Endothelial cell (in vitro differentiated cells): ENCODE measurements at regions not wholly inside any gene's neighbourhood (a gene's known extent, or its start where the extent isn't known, plus 50 kb on each side); places are given as distances from the start of the nearest gene placed in this dataset.
"Not testable (repeated sequence)": the region's sequence is repeated elsewhere in the genome, so short reads cannot be mapped to it uniquely, and the experiment has no call there.

Experiments used
- DNase-seq: peaks from one replicate; pipeline ENCODE4 v3.0.0; 2021; ENCODE audit warnings: low spot score
- H3K27ac Mint-ChIP-seq: one replicate; pipeline ENCODE4 v1.8.0; 2021; ENCODE audit warnings: mixed read lengths, inconsistent platforms; ENCODE audit not compliant: unreplicated experiment
- H3K27me3 Mint-ChIP-seq: one replicate; pipeline ENCODE4 v1.8.0; 2021; ENCODE audit warnings: mild to moderate bottlenecking, moderate library complexity, mixed read lengths, inconsistent platforms; ENCODE audit not compliant: unreplicated experiment
- H3K36me3 Mint-ChIP-seq: one replicate; pipeline ENCODE4 v1.8.0; 2021; ENCODE audit warnings: mild to moderate bottlenecking, low read depth, mixed read lengths, inconsistent platforms; ENCODE audit not compliant: unreplicated experiment
- H3K4me1 Mint-ChIP-seq: one replicate; pipeline ENCODE4 v1.8.0; 2021; ENCODE audit warnings: mild to moderate bottlenecking, mixed read lengths, inconsistent platforms; ENCODE audit not compliant: unreplicated experiment
- H3K4me3 Mint-ChIP-seq: one replicate; pipeline ENCODE4 v1.8.0; 2021; ENCODE audit warnings: mild to moderate bottlenecking, mixed read lengths, inconsistent platforms; ENCODE audit not compliant: unreplicated experiment
- H3K9me3 Mint-ChIP-seq: one replicate; pipeline ENCODE4 v1.8.0; 2021; ENCODE audit warnings: mixed read lengths, inconsistent platforms; ENCODE audit not compliant: unreplicated experiment
- TF ChIP-seq, protein P1 (sequence below): fragments of 200-600 bp; sonication (generic); IDR thresholded peaks from one replicate; pipeline ENCODE4 v1.5.0; 2021; ENCODE audit warnings: antibody characterized with exemption; ENCODE audit not compliant: unreplicated experiment

GRCh38 chr2:113357071-113357470 lies 78.3 kb upstream of the PAX8 start:
- no peak for DNase-seq
- Mint-ChIP-seq H3K36me3 (peaks cover 20% of the 10 kb centered on the region), H3K27me3 (peaks cover 3% of the 10 kb centered on the region), H3K9me3 (no peaks in the 10 kb centered on the region), H3K27ac (no peak overlapping the region), H3K4me3 (no peak overlapping the region), H3K4me1 (peaks cover 28% of the 10 kb centered on the region)
- TF ChIP-seq, protein P1, sequence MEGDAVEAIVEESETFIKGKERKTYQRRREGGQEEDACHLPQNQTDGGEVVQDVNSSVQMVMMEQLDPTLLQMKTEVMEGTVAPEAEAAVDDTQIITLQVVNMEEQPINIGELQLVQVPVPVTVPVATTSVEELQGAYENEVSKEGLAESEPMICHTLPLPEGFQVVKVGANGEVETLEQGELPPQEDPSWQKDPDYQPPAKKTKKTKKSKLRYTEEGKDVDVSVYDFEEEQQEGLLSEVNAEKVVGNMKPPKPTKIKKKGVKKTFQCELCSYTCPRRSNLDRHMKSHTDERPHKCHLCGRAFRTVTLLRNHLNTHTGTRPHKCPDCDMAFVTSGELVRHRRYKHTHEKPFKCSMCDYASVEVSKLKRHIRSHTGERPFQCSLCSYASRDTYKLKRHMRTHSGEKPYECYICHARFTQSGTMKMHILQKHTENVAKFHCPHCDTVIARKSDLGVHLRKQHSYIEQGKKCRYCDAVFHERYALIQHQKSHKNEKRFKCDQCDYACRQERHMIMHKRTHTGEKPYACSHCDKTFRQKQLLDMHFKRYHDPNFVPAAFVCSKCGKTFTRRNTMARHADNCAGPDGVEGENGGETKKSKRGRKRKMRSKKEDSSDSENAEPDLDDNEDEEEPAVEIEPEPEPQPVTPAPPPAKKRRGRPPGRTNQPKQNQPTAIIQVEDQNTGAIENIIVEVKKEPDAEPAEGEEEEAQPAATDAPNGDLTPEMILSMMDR = no peak

- DNase-seq, H3K27ac Mint-ChIP-seq, H3K9me3 Mint-ChIP-seq, H3K27me3 Mint-ChIP-seq, H3K4me3 Mint-ChIP-seq: not testable (repeated sequence)
- Mint-ChIP-seq H3K4me1 (peaks cover 34% of the 10 kb centered on the region), H3K36me3 (peaks cover 24% of the 10 kb centered on the region)
These were observed 77.6 kb upstream of the PAX8 start for GRCh38 chr2:113356284-113356683.

- not testable (repeated sequence) for H3K27me3 Mint-ChIP-seq, H3K9me3 Mint-ChIP-seq, H3K4me3 Mint-ChIP-seq, DNase-seq
- Mint-ChIP-seq H3K4me1 (peaks cover 36% of the 10 kb centered on the region), H3K36me3 (peaks cover 24% of the 10 kb centered on the region), H3K27ac (peak overlapping the region; percentile 84)
These were observed 76.8 kb upstream of the PAX8 start for GRCh38 chr2:113355339-113356015.

GRCh38 chr2:113351375-113352355 lies 72.9 kb upstream of the PAX8 start:
- no peak overlapping the region for H3K27ac Mint-ChIP-seq
- H3K36me3 Mint-ChIP-seq = peaks cover 24% of the 10 kb centered on the region
- TF ChIP-seq, protein P1 = no peak

GRCh38 chr2:113343800-113344199 lies 65.1 kb upstream of the PAX8 start:
- H3K9me3 Mint-ChIP-seq, H3K4me1 Mint-ChIP-seq, H3K4me3 Mint-ChIP-seq, H3K27ac Mint-ChIP-seq, DNase-seq, H3K27me3 Mint-ChIP-seq, H3K36me3 Mint-ChIP-seq: not testable (repeated sequence)

More at GRCh38 chr2:113351375-113352355, 72.9 kb upstream of the PAX8 start:
- Mint-ChIP-seq H3K4me3 (no peak overlapping the region), H3K9me3 (no peaks in the 10 kb centered on the region), H3K27me3 (no peaks in the 10 kb centered on the region), H3K4me1 (peaks cover 32% of the 10 kb centered on the region)
- no peak for DNase-seq

DNA sequence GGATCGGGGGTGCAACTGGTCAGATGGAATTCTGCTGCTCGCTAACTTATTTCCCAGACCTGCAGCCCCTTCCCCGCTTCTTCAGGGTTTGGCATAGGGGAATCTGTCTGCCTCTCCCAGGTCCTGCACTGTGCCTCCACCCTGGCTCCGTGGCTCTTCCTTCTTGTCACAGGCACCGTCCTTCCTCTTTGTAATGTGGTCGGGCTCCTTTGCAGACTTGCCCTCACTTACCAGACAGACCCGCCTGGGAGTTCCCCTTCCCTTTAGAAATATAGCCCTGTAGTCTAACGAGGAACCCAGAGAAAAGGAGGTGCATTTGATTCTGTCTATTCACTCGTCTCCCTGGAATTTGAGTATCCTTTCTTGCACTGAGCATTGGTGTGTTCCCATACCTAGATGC lies 63.9 kb upstream of the PAX8 start:
- H3K36me3 Mint-ChIP-seq = no peaks in the 10 kb centered on the region
- H3K9me3 Mint-ChIP-seq = no peaks in the 10 kb centered on the region
- TF ChIP-seq, protein P1 = no peak
- H3K27me3 Mint-ChIP-seq = peaks cover 1% of the 10 kb centered on the region
- no peak overlapping the region for H3K27ac Mint-ChIP-seq
- H3K4me1 Mint-ChIP-seq = peaks cover 10% of the 10 kb centered on the region
- no peak overlapping the region for H3K4me3 Mint-ChIP-seq
- no peak for DNase-seq

DNA sequence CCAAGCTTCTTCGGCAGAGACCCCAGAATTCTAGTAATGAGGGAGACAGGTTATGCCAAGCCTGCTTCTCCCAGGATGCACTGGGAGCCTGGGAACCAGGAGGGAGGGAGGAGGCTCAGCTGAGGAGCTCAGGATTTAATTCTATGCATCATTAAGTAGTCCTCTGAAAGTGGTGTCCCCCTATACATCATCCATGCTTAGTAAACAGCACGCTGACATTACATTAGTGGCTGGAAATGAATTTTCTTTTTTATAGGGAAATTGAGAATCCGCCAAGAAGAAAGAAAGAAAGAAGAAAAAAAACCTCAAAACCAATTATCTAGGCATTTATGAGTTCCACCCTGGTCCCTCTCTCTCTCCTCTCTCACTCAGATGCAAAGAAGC lies 63.1 kb upstream of the PAX8 start:
- not testable (repeated sequence) for H3K9me3 Mint-ChIP-seq, H3K27me3 Mint-ChIP-seq, H3K27ac Mint-ChIP-seq, H3K4me1 Mint-ChIP-seq, DNase-seq, H3K36me3 Mint-ChIP-seq, H3K4me3 Mint-ChIP-seq
